ENCODE measurements at regions not wholly inside any gene's neighbourhood (a gene's known extent, or its start where the extent isn't known, plus 50 kb on each side); places are given as distances from the start of the nearest gene placed in this dataset.

GRCh38 chr16:5572056-5572455 is 474.5 kb upstream of the EEF2KMT start:
- FAIRE-seq, result no peak
- peaks cover 4% of the 10 kb centered on the region for H3K9me3 ChIP-seq (replicated peaks; ENCODE audit: control insufficient read depth, insufficient read depth, low read length)

More at GRCh38 chr16:5572056-5572455, 474.5 kb upstream of the EEF2KMT start:
- Histone ChIP-seq H3K79me2 (ENCODE audit: control insufficient read depth, insufficient read depth, low read length) (no peaks in the 10 kb centered on the region), H3K36me3 (ENCODE audit: control insufficient read depth in 2 of 2, extremely low read depth in 1 of 2, insufficient read depth in 2 of 2, low read length in 2 of 2) (no peaks in the 10 kb centered on the region), H3K4me1 (ENCODE audit: control insufficient read depth, extremely low read depth, insufficient read depth, low read length) (no peaks in the 10 kb centered on the region), H3K4me2 (ENCODE audit: insufficient read depth, low read length) (no peak overlapping the region), H3K27ac (ENCODE audit: insufficient read depth, low read depth, low read length) (no peak overlapping the region), H3K9ac (replicated peaks; ENCODE audit: extremely low read depth, insufficient read depth, low read length) (no peak overlapping the region), H4K20me1 (replicated peaks; ENCODE audit: control insufficient read depth, extremely low read depth, insufficient read depth, low read length) (no peaks in the 10 kb centered on the region), H2AFZ (ENCODE audit: low read depth, low read length) (no peak overlapping the region), H3K27me3 (ENCODE audit: control insufficient read depth in 2 of 2, insufficient read depth in 2 of 2, low read length in 2 of 2) (no peaks in the 10 kb centered on the region), H3K9me1 (replicated peaks; ENCODE audit: control insufficient read depth, extremely low read depth, insufficient read depth, low read length) (no peaks in the 10 kb centered on the region), H3K4me3 (replicated peaks in 1 of 3; ENCODE audit: insufficient read depth in 1 of 3, low read depth in 1 of 3, low read length in 3 of 3) (no peak overlapping the region)
- TF ChIP-seq MAX (IDR thresholded peaks at IDR 0.05; ENCODE audit: insufficient read depth, insufficient read length) (no peak), POLR2AphosphoS5 (IDR thresholded peaks at IDR 0.05; ENCODE audit: insufficient read depth, low read depth, low read length) (no peak), MYC (IDR thresholded peaks at IDR 0.05; ENCODE audit: low read depth, low read length) (no peak), CTCF (IDR thresholded peaks at IDR 0.05; ENCODE audit: extremely low read depth in 1 of 2, insufficient read depth in 1 of 2, low read depth in 1 of 2, low read length in 2 of 2) (no peak), POLR2A (IDR thresholded peaks at IDR 0.05; ENCODE audit: low read depth, low read length) (no peak), GATA2 (IDR thresholded peaks at IDR 0.05; ENCODE audit: insufficient read depth, insufficient read length, low read depth, low read length) (no peak), FOS (IDR thresholded peaks at IDR 0.05; ENCODE audit: borderline replicate concordance, insufficient read depth, low read length) (no peak), EZH2 (IDR thresholded peaks at IDR 0.05; ENCODE audit: borderline replicate concordance, low read depth, low read length, severe bottlenecking) (no peak), JUN (IDR thresholded peaks at IDR 0.05; ENCODE audit: borderline replicate concordance, insufficient read depth, insufficient read length, low read depth) (no peak)
- ChIA-PET CTCF (no interaction called here), POLR2A (no interaction called here)
- dilution Hi-C loops (cut with MboI; ENCODE audit: extremely low pct_ligation_motif_present, low sequenced_read_pairs), result no loop called here
- no TSS peak for BruUV-seq (replicated peaks)
- intact Hi-C loops (cut with micrococcal nuclease), result no loop called here
- DNase-seq (ENCODE audit: low read depth, low spot score), result no peak
